H9 (cell line): ENCODE measurements at regions not wholly inside any gene's neighbourhood (a gene's known extent, or its start where the extent isn't known, plus 50 kb on each side); places are given as distances from the start of the nearest gene placed in this dataset.

ENCODE experiments used
- DNase-seq: peaks from one replicate; pipeline ENCODE4 v3.0.0-alpha.2; 2017
- H2AFZ ChIP-seq: one replicate; pipeline ENCODE4 v1.6.1; 2013; ENCODE audit warnings: mild to moderate bottlenecking, low read length, control low read depth, moderate library complexity
- H2AK5ac ChIP-seq: 2 replicates; pipeline ENCODE4 v1.6.1; 2013; ENCODE audit warnings: low read length, control low read depth, mixed read lengths; ENCODE audit not compliant: insufficient read length
- H2BK120ac ChIP-seq: one replicate; pipeline ENCODE4 v1.6.1; 2013; ENCODE audit warnings: low read depth, mild to moderate bottlenecking, low read length, control low read depth, inconsistent platforms; ENCODE audit not compliant: poor library complexity, severe bottlenecking
- H2BK12ac ChIP-seq: 2 replicates; pipeline ENCODE4 v1.6.1; 2013; ENCODE audit warnings: low read length, control low read depth, mixed read lengths, low read depth; ENCODE audit not compliant: insufficient read length
- H2BK15ac ChIP-seq: 2 replicates; pipeline ENCODE4 v1.6.1; 2013; ENCODE audit warnings: low read depth, low read length, control low read depth
- H2BK20ac ChIP-seq: one replicate; pipeline ENCODE4 v1.6.1; 2013; ENCODE audit warnings: low read depth, mild to moderate bottlenecking, low read length, control low read depth, inconsistent platforms; ENCODE audit not compliant: poor library complexity, severe bottlenecking
- H2BK5ac ChIP-seq: 2 replicates; pipeline ENCODE4 v1.6.1; 2013; ENCODE audit warnings: low read length, control low read depth, mixed read lengths; ENCODE audit not compliant: insufficient read length
- H3K14ac ChIP-seq: 2 replicates; pipeline ENCODE4 v1.6.1; 2013; ENCODE audit warnings: low read length, control low read depth; ENCODE audit not compliant: insufficient read depth
- H3K18ac ChIP-seq: 2 replicates; pipeline ENCODE4 v1.6.1; 2013; ENCODE audit warnings: low read depth, mild to moderate bottlenecking, mixed read lengths, low read length, control low read depth; ENCODE audit not compliant: insufficient read length
- H3K23ac ChIP-seq: 2 replicates; pipeline ENCODE4 v1.6.1; 2013; ENCODE audit warnings: low read length, control low read depth, mixed read lengths, low read depth; ENCODE audit not compliant: insufficient read length
- H3K23me2 ChIP-seq: 2 replicates; pipeline ENCODE4 v1.6.1; 2013; ENCODE audit warnings: low read depth, mild to moderate bottlenecking, mixed read lengths, low read length, control low read depth; ENCODE audit not compliant: insufficient read length, poor library complexity, severe bottlenecking
- H3K27ac ChIP-seq: 2 replicates; pipeline ENCODE4 v1.5.1; 2013; ENCODE audit warnings: low read length, control low read depth, mixed read lengths, low read depth; ENCODE audit not compliant: insufficient read length
- H3K27me3 ChIP-seq: 2 replicates; pipeline ENCODE4 v1.6.1; 2013; ENCODE audit warnings: low read length, control low read depth, inconsistent platforms; ENCODE audit not compliant: insufficient read depth
- H3K4ac ChIP-seq: 2 replicates; pipeline ENCODE4 v1.6.1; 2013; ENCODE audit warnings: low read depth, mild to moderate bottlenecking, control low read depth, inconsistent platforms, low read length, moderate library complexity
- H3K4me1 ChIP-seq: 2 replicates; pipeline ENCODE4 v1.6.1; 2013; ENCODE audit warnings: low read length, control low read depth, inconsistent platforms; ENCODE audit not compliant: insufficient read depth
- H3K4me2 ChIP-seq: 2 replicates; pipeline ENCODE4 v1.6.1; 2013; ENCODE audit warnings: low read length, control low read depth, mixed read lengths; ENCODE audit not compliant: insufficient read length, insufficient read depth
- H3K56ac ChIP-seq: 2 replicates; pipeline ENCODE4 v1.6.1; 2013; ENCODE audit warnings: low read depth, mild to moderate bottlenecking, mixed read lengths, low read length, control low read depth; ENCODE audit not compliant: insufficient read length
- H3K79me1 ChIP-seq: 2 replicates; pipeline ENCODE4 v1.6.1; 2013; ENCODE audit warnings: low read depth, mild to moderate bottlenecking, moderate library complexity, low read length, control low read depth, inconsistent platforms; ENCODE audit not compliant: insufficient read depth, poor library complexity, severe bottlenecking
- H3K79me2 ChIP-seq: 2 replicates; pipeline ENCODE4 v1.6.1; 2013; ENCODE audit warnings: low read length, control low read depth, inconsistent platforms; ENCODE audit not compliant: insufficient read depth
- H3K9ac ChIP-seq: 2 replicates; pipeline ENCODE4 v1.6.1; 2013; ENCODE audit warnings: low read length, control low read depth, mixed read lengths; ENCODE audit not compliant: insufficient read length; ENCODE audit errors: extremely low read depth
- H3K9me3 ChIP-seq: one replicate; pipeline ENCODE4 v1.6.1; 2013; ENCODE audit warnings: low read depth, low read length, inconsistent platforms; ENCODE audit not compliant: control insufficient read depth
- H3T11ph ChIP-seq: one replicate; pipeline ENCODE4 v1.6.1; 2013; ENCODE audit warnings: mild to moderate bottlenecking, low read length, control low read depth, inconsistent platforms
- H4K20me1 ChIP-seq: one replicate; pipeline ENCODE4 v1.6.1; 2013; ENCODE audit not compliant: control insufficient read depth, insufficient read length, insufficient read depth
- H4K5ac ChIP-seq: 2 replicates; pipeline ENCODE4 v1.6.1; 2013; ENCODE audit warnings: low read depth, mild to moderate bottlenecking, mixed read lengths, low read length, control low read depth; ENCODE audit not compliant: insufficient read length
- H4K8ac ChIP-seq: replicated peaks from 2 replicates; pipeline ENCODE4 v1.6.1; 2013; ENCODE audit warnings: low read length, control low read depth, mixed read lengths, low read depth; ENCODE audit not compliant: insufficient read length
- H4K91ac ChIP-seq: 2 replicates; pipeline ENCODE4 v1.6.1; 2013; ENCODE audit warnings: low read depth, mild to moderate bottlenecking, moderate library complexity, mixed read lengths, low read length, control low read depth; ENCODE audit not compliant: insufficient read length
- H3K27ac Mint-ChIP-seq, 3 experiments: 2 replicates in 2 of 3; 3 replicates in 1 of 3; pipeline ENCODE4 v1.8.0; 2020 to 2021; ENCODE audit warnings: mixed read lengths in 3 of 3, mild to moderate bottlenecking in 1 of 3, moderate library complexity in 1 of 3
- H3K27me3 Mint-ChIP-seq: 2 replicates; pipeline ENCODE4 v1.8.0; 2021; ENCODE audit warnings: low read depth, mild to moderate bottlenecking, moderate library complexity, mixed read lengths
- H3K36me3 Mint-ChIP-seq, 3 experiments: 2 replicates in 2 of 3; 3 replicates in 1 of 3; pipeline ENCODE4 v1.8.0; 2020 to 2021; ENCODE audit warnings: low read depth in 3 of 3, mixed read lengths in 3 of 3; ENCODE audit not compliant: insufficient read depth in 1 of 3
- H3K4me1 Mint-ChIP-seq, 2 experiments: 2 replicates each; pipeline ENCODE4 v1.8.0; 2020; ENCODE audit warnings: mixed read lengths in 2 of 2
- H3K4me3 Mint-ChIP-seq, 2 experiments: 2 replicates in 1 of 2; 3 replicates in 1 of 2; pipeline ENCODE4 v1.8.0; 2020 to 2021; ENCODE audit warnings: mild to moderate bottlenecking in 2 of 2, mixed read lengths in 2 of 2, moderate library complexity in 1 of 2
- H3K9me3 Mint-ChIP-seq, 2 experiments: 2 replicates in 1 of 2; 3 replicates in 1 of 2; pipeline ENCODE4 v1.8.0; 2020; ENCODE audit warnings: mild to moderate bottlenecking in 2 of 2, mixed read lengths in 2 of 2, moderate library complexity in 1 of 2
- WGBS: extraction: QIAGEN DNeasy Blood & Tissue Kit; methylation state at CpG from one replicate; pipeline ENCODE4 v1.1.7; 2013; ENCODE audit warnings: missing lambda C conversion rate, low lambda C conversion rate, mixed read lengths; ENCODE audit not compliant: insufficient read length; ENCODE audit errors: extremely low coverage; 5-methylcytosine and 5-hydroxymethylcytosine counted together
- TF ChIP-seq, protein P1 (sequence below): fragments of 200-600 bp; sonication (generic); conservative IDR thresholded peaks from 3 replicates; pipeline ENCODE4 v1.8.0; 2021; ENCODE audit warnings: antibody characterized with exemption, mild to moderate bottlenecking

DNA sequence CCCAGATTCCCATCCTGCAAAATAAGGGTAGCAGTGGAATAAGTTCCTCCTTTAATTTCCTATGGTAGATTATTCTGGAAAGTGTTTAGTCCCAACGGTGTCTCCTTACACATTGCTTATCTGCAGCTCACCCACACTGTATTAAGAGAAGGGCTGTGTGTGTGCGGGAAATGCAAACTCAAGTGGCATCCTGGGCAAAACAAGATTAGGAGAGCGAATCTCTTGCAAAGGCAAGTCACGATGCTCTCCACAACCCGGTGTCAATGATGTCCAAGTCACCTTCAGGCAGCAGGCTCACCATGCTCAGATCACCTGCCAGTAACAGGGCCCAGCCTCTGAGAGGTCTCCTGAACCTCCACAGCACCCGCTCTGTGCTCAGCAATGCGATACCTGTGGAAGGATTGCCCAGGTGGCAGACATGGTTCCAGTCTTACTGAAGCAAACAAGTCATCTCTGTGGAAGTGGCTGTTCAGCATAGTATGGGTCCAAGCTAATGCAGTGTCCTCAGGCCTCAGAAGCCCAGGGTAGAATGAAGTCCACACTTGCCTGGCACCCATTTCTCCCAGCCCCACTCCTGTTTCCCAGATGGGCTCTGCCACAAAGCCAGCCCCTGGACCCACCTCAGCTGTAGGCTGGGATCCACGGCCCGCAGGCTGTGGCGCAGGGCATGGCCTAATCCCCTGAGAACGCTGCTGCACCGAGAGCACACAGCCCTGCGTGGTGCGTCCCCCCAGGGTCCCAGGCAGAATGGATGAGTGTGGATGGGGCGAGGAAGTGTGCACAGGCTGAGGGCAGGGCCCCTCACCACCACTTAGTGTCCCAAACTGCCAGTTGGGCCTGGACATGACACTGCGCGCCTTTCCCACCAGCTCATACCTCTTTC, 101.2 kb downstream of the PXDC1 start:
- no peak overlapping the region for H3K4me3 Mint-ChIP-seq
- WGBS, result no CpG with 5 or more reads among the region's 17 CpGs
- no peak overlapping the region for H2AFZ ChIP-seq

More for the DNA sequence above, 101.2 kb downstream of the PXDC1 start:
- Mint-ChIP-seq H3K9me3 (no peaks in the 10 kb centered on the region), H3K27ac (no peak overlapping the region; a peak in 1 of 7 replicates), H3K27me3 (peaks cover 2% of the 10 kb centered on the region; the same call in 1 of the 2 replicates), H3K4me1 (no peaks in the 10 kb centered on the region), H3K36me3 (no peaks in the 10 kb centered on the region)
- Histone ChIP-seq H3K9ac (no peak overlapping the region), H4K20me1 (no peaks in the 10 kb centered on the region), H2BK120ac (no peak overlapping the region), H3K79me2 (no peaks in the 10 kb centered on the region), H3K4me2 (no peak overlapping the region), H3K27ac (no peak overlapping the region), H2BK12ac (no peak overlapping the region), H3K4ac (no peak overlapping the region), H4K8ac (no peak overlapping the region), H2BK5ac (no peak overlapping the region), H3K79me1 (no peaks in the 10 kb centered on the region), H2BK20ac (no peak overlapping the region), H3K23ac (no peak overlapping the region), H3K4me1 (no peaks in the 10 kb centered on the region), H3K27me3 (no peaks in the 10 kb centered on the region), H3T11ph (no peak overlapping the region), H3K18ac (no peak overlapping the region), H2BK15ac (no peak overlapping the region), H3K56ac (no peak overlapping the region), H4K91ac (no peak overlapping the region), H3K14ac (no peak overlapping the region), H4K5ac (no peak overlapping the region), H2AK5ac (no peak overlapping the region), H3K23me2 (no peaks in the 10 kb centered on the region), H3K9me3 (no peaks in the 10 kb centered on the region)
- DNase-seq, result no peak
- TF ChIP-seq, protein P1, sequence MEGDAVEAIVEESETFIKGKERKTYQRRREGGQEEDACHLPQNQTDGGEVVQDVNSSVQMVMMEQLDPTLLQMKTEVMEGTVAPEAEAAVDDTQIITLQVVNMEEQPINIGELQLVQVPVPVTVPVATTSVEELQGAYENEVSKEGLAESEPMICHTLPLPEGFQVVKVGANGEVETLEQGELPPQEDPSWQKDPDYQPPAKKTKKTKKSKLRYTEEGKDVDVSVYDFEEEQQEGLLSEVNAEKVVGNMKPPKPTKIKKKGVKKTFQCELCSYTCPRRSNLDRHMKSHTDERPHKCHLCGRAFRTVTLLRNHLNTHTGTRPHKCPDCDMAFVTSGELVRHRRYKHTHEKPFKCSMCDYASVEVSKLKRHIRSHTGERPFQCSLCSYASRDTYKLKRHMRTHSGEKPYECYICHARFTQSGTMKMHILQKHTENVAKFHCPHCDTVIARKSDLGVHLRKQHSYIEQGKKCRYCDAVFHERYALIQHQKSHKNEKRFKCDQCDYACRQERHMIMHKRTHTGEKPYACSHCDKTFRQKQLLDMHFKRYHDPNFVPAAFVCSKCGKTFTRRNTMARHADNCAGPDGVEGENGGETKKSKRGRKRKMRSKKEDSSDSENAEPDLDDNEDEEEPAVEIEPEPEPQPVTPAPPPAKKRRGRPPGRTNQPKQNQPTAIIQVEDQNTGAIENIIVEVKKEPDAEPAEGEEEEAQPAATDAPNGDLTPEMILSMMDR, result no peak
